ENCODE measurements at regions not wholly inside any gene's neighbourhood (a gene's known extent, or its start where the extent isn't known, plus 50 kb on each side); places are given as distances from the start of the nearest gene placed in this dataset.

DNA sequence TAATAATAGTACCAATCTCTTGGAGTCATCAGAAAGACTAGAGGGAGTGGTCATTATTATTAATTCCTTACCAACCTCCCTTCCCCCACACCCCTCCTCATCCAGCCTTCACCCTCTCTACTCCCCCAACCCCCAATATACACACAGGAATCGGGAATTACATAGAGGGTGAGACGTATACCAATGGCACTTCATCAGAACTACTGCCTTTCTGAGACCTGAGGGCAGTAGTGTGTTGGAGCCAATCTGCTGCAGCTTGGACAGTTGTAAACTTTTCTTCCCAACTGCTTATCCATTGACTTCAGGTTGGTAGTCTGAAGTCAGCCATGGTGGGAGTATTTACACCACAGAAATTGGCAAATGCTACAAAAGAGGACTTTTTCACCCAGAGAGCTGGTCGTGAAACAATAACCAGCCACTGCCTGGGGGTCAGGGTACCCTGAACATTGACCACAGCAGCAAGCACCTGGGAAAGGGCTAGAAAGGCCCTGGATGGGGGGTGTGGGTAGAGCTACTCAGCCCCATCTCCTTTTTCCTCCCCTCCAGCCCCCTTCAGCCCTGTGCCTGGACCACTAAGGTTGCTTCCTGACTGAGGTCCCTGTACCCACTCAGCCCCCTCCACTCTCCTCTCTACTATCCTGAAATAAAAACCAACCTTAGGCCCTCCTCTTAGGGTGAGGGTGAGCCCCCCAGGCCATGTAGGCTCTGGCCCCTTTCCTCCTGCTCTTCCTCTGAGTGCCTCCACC, 161.5 kb downstream of the MRPL14 start:
- no peak for FAIRE-seq

DNA sequence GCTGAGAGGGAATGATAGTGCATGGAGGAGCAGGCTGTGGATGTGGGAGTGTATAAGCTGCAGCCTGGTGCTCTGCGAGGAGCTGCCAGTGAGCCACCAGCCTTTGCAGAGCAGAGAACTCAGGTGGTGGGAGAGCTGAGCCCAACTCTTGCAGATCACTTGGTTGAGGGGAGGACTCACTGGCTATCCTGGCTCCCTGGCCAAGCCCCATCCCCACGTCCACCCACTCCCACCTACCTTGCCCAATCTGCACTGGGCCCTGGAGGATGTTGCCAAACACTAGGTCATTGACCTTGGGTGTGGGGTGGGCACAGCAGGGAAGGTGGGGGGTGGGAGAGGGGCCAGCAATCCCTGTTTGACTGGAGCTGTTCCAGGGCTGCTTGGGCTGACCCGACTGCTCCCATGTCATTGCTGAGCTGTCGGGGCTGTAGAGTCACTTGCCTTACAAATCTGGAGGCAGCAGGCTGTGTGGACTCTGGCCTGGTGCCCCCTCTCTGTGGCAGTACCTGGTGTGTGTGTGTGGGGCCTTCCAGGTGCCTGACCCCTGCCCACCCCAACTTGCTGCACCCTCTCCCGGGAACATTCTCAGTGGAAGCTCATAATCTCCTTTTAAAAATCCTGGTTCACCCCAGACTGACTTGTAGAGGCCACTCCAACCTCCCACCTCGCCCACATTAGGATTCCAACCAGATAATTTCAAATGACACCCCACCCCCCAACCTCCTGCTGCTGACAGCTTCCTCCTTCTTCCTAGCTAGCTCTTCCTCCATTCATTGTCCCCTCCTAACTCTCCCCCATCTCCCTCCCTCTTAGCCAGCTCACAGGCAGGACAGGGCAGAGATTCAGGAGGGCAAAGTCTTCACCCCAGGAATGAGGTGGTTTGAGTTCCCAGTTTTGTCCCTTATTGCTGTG, 162.3 kb downstream of the MRPL14 start:
- FAIRE-seq = no peak

DNA sequence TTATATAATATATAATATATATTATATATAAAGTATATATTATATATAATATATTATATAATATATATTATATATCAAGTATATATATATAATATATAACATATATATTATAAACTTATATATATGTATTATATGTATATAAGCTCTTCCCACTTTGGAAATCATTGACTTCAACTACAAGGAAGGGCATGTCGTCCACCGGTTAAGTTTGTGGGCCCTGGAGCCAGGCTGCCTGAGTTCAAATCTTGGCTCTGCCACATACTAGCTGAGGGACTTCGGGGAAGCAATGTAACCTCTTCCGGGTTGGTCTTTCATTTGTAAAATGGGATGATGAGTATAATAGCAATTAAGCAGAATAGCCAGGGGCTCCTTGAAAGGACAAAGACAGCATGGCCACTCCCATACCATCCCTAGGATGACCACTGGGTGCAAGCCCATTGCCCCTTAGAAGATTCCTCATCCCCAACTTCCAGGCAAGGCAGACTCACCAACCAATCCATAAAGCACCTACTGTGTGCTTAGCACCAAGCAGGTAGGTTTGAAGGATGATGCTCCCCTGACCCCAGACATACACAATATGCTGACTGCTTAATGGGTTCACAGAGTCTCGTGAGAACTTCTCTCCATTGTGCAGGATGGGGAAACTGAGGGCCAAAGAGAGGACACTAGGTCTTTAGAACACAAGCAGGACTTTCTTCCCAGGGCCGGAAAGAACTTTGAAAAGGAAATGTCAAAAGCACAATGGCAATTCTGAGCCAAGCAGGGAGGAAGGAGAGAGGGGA, 163.2 kb downstream of the MRPL14 start:
- no peak for FAIRE-seq

DNA sequence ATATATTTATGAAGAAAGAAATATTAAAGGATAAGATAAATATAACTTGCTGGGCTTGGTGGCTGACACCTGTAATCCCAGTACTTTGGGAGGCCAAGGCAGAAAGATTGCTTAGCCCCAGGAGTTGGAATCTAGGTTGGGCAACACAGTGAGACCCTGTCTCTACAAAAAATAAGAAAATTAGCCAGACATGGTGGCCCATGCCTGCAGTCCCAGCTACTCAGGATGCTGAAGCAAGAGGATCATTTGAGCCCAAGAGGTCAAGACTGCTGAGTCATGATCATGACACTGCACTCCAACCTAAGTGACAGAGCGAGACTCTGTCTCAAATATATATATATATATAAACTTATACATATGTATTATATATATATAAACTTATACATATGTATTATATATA, 164.0 kb downstream of the MRPL14 start:
- FAIRE-seq = no peak

DNA sequence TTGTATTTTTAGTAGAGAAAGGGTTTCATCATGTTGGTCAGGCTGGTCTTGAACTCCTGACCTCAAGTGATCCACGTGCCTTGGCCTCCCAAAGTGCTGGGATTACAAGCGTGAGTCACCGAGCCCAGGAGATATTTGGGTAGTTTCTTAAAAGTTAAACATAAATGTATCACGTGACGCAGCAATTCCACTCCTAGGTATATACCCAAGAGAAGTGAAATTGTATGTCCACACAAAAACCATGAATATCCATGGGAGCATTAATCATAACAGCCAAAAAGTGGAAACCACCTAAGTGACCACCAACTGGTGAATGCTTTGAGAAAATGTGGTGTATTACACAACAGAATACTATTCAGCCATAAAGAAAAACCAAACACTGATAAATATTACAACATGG, 164.8 kb downstream of the MRPL14 start:
- no peak for FAIRE-seq

DNA sequence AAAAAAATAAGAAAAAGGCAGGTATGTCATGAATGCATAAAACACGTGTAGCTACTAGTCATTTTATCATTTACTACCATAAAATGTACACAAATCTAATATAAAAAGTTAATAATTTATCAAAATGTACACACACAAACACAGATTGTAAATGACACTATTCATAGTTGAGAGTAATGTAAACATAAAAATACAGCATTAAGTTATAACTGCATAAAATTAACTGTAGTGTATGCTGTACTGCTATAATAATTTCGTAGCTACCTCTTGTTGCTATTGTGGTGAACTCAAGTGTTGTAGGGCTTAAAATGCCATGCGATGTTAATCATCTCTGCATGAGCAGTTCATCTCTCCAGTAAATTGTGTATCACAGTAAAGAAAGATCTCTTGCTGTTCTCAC, 170.0 kb downstream of the MRPL14 start:
- no peak for FAIRE-seq

DNA sequence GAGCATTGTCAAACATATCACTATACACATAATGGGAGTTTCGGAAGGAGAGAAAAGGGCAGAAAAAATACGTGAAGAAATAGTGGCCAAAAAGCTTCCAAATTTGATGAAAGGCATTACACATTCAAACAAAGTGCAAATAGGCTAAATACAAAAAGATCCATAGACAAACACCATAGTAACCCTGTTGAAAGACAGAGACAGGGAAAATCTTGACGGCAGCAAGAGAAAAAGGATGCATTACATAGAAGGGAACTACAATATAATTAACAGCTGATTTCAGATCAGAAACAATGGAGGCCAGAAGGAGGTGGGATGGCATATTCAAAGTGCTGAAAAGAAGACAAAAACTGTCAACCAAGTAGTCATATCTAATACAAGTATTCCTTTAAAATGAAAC, 170.8 kb downstream of the MRPL14 start:
- no peak for FAIRE-seq

DNA sequence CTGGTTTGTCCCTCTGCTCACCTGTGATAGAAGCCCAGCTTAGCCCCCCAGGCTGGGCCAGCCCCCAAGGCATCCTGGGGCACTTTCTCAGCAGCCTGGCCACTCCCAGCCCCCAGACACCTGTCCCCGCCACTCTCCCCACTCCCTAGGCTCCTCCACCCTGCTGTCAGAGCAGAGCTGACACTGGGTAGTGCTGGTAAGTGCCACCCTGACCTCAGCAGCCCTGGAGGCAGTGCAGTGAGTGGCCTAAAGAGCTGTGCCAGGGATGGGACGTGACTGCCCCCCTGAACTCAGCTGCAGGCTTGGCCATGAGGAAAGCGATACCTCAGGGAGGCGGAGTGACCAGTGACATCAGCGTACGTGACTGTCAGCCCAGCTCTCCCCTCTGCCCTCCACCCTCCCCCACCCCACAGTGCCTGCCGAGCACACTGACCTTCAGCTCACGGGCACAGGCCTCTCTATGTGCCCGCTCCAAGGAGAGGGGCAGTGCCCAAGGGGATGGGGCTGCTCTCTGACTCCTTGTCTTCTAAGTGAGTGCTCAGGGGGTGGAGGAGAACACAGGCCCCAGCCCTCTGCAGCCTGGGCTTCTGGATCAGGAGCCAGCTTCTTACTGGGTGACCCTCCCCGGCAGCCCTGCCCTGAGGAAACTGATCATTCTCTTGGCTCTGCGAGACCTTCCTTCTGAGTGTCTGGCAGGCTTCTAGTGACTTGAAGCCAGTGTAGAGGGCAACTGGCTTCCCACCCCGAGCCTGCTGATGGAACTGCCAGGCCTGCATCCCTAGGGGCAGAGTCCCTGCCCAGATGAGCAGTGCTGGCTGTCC, 172.7 kb downstream of the MRPL14 start:
- FAIRE-seq = no peak

DNA sequence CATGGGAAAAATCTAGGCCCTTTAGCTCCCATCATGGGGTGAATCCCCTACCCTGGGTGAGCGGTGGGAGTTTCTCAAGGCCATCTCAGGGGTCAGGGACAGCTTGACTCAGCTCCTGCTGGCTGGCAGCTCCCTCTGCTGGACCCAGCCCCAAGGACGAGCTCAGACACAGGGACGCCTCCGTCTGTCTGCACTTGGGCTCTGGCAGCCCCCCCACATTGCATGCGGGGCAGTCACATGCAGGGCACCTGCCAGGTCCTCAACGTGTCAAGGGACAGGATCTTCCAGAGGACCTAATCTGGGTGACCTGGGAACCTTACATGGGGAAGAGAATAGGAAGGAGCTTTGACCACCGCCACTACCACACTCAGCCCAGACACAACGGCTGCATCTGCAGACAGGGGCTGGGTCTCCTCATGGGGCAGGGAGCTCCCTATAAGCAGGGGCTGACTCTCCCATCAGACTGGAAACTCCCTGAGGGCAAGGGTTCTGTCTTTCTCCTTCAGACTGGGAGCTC, 173.4 kb downstream of the MRPL14 start:
- FAIRE-seq = no peak

DNA sequence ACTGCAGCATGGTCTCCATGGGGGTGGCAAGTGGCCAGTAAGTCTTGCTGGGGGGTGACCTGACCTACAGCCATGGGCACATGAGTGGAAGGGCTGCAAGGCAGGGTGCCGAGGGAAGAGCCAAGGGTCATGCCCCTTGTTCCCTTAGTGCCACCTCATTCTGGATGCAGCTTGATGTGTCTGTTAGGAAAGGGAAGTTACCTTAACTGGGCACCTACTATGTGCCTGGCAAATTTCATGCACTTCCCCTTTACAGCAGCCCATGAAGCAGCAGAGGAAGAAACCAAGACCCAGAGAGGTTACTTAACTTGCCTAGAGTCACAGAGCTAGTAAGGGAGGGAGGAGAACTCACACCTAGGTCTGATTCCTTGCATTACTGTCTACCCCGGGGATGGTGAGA, 174.0 kb downstream of the MRPL14 start:
- no peak for FAIRE-seq

DNA sequence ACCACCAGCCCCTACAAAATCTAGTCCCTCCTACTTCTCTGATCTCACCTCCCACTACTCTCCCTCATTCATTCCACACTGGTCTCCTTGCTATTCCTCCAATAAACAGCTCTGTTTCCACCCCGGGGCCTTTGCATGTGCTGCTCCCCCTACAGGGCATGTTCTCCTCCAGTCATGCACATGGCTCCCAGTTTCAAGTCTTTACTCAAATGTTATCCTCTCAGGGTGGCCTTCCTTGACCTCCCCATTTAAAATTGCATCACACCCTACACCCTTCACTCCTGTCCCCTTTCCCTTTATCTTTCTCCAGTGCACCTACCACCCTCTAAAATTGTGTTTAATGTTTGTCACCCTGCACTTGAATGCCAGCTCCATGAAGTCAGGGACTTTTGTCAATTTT, 174.5 kb downstream of the MRPL14 start:
- FAIRE-seq = no peak

DNA sequence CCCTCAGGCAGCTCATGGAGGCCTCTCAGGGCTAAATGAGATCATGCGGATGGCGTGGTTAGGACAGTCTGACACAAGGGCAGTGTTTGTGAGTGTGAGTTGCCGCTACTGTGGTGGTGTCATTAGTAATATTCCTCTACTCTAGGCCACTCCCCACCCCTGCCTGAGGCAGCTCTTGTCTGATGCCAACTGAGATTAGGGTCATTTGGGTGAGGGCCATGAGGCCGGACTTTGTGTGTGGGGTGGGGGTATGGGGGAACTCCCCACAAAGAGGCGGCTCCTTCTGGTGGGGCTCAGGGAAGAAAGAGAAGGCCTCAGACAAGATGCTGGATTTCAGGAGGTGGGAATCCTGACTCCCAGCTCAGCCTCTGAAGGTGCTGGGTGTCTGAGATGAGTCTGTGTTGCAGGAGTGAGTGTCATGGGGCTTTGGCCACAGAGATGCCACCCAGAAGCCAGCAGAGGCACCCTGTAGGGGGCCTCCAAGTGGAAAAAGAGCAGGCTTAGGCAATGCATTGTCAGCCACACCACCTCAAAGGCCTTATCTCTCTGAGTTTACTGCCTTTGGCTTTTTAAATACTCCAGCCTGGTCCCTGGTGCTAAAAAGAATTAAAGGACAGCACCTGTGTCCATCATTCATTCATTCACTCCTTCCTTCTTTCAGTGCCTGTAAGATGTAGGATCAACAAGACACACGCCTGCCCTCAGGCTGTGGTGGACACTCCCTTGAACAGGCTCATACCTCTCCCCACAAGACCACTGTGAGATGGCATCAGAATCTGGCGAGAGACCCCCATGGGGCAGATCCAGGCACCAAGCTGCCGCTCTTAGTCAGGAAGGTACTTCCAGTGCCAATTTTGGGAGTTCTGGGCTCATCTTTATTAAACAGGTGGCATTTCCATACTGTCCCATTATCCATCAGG, 175.2 kb downstream of the MRPL14 start:
- FAIRE-seq = no peak

DNA sequence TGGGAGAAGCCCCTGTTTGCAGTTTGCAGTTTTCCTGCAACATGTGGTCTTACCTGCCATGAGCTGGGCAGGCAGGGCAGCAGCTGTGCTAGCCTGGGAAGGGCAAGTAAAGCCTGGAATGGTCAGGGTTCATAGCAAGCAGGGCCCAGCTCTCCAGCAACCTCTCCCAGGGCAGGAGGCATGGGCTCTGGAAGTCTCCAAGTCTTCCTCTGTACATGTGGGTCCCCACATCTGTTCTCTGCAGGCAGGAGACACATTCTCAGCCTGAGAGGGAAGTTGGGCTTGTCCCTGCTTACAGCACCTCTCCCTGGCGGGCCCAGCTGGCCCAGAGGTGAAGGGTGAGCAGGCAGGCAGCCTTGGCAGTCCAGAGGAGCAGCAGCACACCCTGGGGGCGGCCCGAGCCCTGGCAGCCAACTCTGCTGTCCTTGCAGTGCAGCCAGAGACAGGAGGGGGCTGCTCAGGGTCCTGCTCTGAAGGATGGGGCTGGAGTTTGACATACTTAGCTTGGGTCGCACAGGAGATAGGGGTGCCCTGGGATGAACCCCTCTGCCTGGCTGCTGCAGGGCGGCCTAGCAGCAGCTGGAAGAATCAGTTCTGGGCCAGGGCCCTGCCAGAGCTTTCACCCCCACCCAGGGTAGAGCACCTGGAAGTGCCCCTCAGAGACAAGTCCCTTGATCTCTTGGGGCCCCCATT, 176.0 kb downstream of the MRPL14 start:
- FAIRE-seq = no peak

DNA sequence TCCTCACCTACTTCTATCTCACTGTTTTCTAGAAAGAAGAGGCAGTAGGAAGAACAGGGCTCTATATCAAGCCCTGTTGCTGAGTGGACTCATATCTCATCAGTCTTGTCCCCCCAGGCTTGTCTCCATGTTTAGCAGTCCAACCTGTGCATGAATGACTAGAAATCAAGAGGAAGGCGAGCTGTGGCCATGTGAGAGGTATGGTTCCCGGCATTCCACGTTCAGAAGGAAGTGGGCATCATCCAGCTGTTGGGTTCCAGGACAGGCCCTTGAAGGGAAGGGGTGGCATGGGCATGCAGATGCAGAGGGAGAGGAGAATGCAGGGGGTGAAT, 176.6 kb downstream of the MRPL14 start:
- no peak for FAIRE-seq

DNA sequence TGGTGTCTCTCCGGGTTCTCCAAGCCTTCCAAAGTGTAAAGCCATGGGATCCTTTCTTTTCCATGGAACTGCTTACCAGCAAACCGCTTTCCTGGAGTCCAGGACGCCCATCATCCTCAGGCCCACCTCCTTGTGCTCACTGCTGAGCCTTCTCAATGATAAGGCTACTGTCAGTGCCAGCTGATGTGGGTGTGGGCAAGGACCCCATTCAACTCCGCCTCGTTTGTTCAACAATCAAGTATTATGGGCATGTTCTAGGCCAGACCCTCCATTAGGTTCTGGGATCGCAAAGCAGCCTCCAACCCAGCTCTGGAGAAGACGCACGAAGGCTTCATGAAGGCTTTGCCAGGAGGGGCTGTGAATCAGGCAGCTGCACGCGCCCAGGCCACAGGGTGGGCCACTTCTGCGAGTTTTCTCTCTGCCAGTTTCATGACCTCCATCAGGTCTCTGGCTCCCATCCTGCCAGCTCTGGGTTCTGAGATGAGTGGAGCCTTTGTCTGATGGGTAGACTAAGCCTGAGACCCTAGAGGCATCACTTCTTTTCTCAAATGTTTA, 177.1 kb downstream of the MRPL14 start:
- FAIRE-seq = no peak

DNA sequence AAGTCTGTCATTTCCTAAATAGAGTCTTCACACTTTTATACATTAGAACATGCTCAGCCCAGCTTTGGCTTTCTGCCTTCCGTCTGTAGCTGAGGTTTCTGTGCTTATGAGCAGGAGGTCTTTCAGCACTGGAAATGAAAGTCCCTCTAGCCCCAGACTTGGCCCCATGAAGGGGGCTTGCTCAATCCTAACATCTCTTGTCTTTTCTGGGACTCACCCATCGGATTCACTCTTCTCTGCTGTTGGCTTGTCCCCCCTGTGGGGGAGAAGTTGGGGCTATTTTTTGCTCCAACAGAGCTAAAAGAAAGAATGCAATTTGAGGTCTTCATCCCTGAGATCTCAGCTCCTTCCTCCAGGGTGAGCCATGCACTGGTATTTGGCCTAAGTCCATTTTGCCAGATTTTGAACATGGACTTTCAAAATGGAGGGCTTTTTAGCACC, 177.7 kb downstream of the MRPL14 start:
- FAIRE-seq = no peak

DNA sequence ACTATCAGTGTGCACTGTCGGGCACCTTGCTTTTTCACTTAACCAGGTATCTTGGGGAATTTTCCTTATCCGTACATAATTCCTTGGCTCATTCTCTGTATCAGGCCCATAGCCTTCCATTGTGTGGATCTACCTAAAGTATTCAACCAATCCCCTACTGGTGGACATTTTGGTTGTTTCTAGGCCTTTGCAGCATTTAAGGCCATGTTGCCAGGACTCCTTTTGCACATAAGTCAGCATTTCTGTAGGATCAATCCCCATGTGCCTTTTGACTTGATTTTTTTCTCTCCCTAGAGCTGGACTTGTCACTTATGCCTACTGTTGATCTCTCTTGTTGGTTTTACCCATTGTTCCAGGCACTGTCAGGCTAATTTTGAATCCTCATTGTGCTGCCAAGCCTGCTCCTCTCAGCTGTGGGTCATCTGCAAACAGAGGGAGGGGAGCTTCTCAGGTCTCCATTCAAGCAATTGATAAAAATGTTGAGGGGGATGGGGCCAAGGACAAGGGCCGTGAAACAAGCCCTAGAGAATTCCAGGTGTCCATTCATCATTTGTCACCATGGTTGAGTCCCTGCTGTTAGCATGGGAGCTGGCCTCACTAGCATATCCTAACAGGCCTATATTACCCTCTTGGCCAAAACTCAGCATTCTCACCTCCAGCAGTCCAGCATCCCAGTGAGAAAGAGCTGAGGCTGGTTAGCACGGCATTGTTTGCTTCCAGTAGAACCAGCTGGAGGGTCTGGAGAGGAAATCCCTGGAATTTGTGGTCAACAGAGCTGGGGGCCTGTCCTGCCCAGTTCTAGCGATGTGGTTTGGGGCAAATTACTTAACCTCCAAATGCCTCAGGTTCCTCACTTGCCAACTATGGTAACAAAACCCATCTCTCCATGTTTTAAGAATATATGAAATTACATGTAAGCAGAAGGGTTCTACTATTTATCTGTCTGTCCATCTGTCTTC, 178.4 kb downstream of the MRPL14 start:
- FAIRE-seq = no peak

DNA sequence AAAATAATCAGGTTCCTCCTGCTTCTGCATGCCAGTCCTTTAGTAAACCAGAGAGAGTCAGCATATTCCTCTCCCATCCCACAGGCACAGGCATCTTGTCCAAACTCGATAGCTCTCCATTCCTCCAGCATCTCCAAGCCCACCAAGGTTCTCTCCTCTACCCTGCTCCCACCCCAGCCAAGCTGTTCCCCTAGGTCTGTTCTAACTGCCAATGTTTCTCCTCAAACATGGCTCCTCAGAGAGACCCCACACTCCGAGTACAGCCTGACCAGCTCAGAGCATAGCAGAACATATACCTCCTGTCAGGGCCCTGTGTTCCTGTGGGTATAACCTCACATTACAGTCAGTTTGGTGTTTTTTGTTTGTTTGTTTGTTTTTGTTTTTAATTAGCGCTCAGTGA, 177.8 kb downstream of the VEGFA start:
- FAIRE-seq = no peak
